HG03442 (cell line): ENCODE measurements at regions not wholly inside any gene's neighbourhood (a gene's known extent, or its start where the extent isn't known, plus 50 kb on each side); places are given as distances from the start of the nearest gene placed in this dataset.

Experiments
- ATAC-seq: cut with Tn5 transposase; IDR thresholded peaks from one replicate; pipeline ENCODE4 v1.9.1; 2021; ENCODE audit warnings: mild to moderate bottlenecking, moderate library complexity; ENCODE audit not compliant: unreplicated experiment

GRCh38 chr4:180860089-180860720, 1383.0 kb upstream of the TENM3 start:
- no peak for ATAC-seq

GRCh38 chr4:180861651-180862050, 1381.6 kb upstream of the TENM3 start:
- no peak for ATAC-seq

GRCh38 chr4:180866933-180867643, 1376.1 kb upstream of the TENM3 start:
- no peak for ATAC-seq

GRCh38 chr4:180870623-180871022, 1372.6 kb upstream of the TENM3 start:
- no peak for ATAC-seq

- ATAC-seq, result no peak
Measured at GRCh38 chr4:180898305-180898704, 1344.9 kb upstream of the TENM3 start.

- ATAC-seq, result no peak
Measured at GRCh38 chr4:180900781-180901180, 1342.4 kb upstream of the TENM3 start.

- no peak for ATAC-seq
Measured at GRCh38 chr4:180909279-180909678, 1333.9 kb upstream of the TENM3 start.

GRCh38 chr4:180913750-180914149, 1329.5 kb upstream of the TENM3 start:
- ATAC-seq, result no peak

- ATAC-seq, result no peak
Measured at GRCh38 chr4:180923486-180923885, 1319.7 kb upstream of the TENM3 start.

- ATAC-seq, result no peak
Measured at GRCh38 chr4:180925805-180926204, 1317.4 kb upstream of the TENM3 start.

GRCh38 chr4:180926277-180926676, 1316.9 kb upstream of the TENM3 start:
- ATAC-seq, result no peak

- ATAC-seq, result no peak
Measured at GRCh38 chr4:180932370-180933001, 1310.7 kb upstream of the TENM3 start.

- no peak for ATAC-seq
Measured at GRCh38 chr4:180937083-180937482, 1306.1 kb upstream of the TENM3 start.

GRCh38 chr4:180940680-180941079, 1302.5 kb upstream of the TENM3 start:
- no peak for ATAC-seq

GRCh38 chr4:180942367-180942916, 1300.8 kb upstream of the TENM3 start:
- no peak for ATAC-seq

GRCh38 chr4:180946188-180946587, 1297.0 kb upstream of the TENM3 start:
- ATAC-seq, result no peak

GRCh38 chr4:180947425-180947824, 1295.8 kb upstream of the TENM3 start:
- ATAC-seq, result no peak

- no peak for ATAC-seq
Measured at GRCh38 chr4:180949424-180950213, 1293.6 kb upstream of the TENM3 start.

- ATAC-seq, result no peak
Measured at GRCh38 chr4:180950377-180950776, 1292.8 kb upstream of the TENM3 start.

GRCh38 chr4:180951312-180951711, 1291.9 kb upstream of the TENM3 start:
- no peak for ATAC-seq

GRCh38 chr4:180953572-180953971, 1289.6 kb upstream of the TENM3 start:
- no peak for ATAC-seq
